Astrocyte (in vitro differentiated cells and primary cell): ENCODE measurements at regions not wholly inside any gene's neighbourhood (a gene's known extent, or its start where the extent isn't known, plus 50 kb on each side); places are given as distances from the start of the nearest gene placed in this dataset.

ENCODE experiments used
- EZH2 ChIP-seq: IDR thresholded peaks from 2 replicates; pipeline ENCODE4 v1.6.1; 2012; ENCODE audit warnings: mild to moderate bottlenecking, low read length, inconsistent platforms; ENCODE audit not compliant: insufficient read depth
- TF ChIP-seq, protein P1 (sequence below): IDR thresholded peaks from 2 replicates; pipeline ENCODE4 v1.5.1; 2011; ENCODE audit warnings: low read depth, mild to moderate bottlenecking, inconsistent platforms, low read length, moderate library complexity; ENCODE audit not compliant: insufficient read depth

DNA sequence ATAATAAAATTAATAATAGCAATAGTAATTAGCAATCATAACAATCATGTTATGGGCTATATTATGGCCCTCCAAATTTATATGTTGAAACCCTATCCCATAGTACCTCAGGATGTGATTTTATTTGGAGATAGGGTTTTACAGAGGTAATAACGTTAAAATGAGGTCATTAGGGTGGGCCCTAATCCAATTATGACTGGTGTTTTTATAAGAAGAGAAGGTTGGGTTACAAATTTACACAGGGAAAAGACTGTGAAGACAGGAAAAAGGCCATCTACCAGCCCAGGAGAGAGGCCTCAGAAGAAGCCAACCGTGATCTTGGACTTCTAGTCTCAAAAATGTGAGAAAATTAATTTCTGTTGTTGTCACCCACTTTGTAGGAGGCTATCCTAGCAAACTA, 353.1 kb downstream of the CHL1 start:
- TF ChIP-seq EZH2 = no peak
- TF ChIP-seq, protein P1, sequence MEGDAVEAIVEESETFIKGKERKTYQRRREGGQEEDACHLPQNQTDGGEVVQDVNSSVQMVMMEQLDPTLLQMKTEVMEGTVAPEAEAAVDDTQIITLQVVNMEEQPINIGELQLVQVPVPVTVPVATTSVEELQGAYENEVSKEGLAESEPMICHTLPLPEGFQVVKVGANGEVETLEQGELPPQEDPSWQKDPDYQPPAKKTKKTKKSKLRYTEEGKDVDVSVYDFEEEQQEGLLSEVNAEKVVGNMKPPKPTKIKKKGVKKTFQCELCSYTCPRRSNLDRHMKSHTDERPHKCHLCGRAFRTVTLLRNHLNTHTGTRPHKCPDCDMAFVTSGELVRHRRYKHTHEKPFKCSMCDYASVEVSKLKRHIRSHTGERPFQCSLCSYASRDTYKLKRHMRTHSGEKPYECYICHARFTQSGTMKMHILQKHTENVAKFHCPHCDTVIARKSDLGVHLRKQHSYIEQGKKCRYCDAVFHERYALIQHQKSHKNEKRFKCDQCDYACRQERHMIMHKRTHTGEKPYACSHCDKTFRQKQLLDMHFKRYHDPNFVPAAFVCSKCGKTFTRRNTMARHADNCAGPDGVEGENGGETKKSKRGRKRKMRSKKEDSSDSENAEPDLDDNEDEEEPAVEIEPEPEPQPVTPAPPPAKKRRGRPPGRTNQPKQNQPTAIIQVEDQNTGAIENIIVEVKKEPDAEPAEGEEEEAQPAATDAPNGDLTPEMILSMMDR = no peak
